Keratinocyte (primary cell): ENCODE measurements at regions not wholly inside any gene's neighbourhood (a gene's known extent, or its start where the extent isn't known, plus 50 kb on each side); places are given as distances from the start of the nearest gene placed in this dataset.

Experiments
- DNase-seq: peaks from one replicate; pipeline ENCODE4 v3.0.0-alpha.2; 2011; ENCODE audit warnings: low read depth, missing footprints, low spot score
- FAIRE-seq: peaks from 2 replicates; lab custom pipeline; 2011; peaks lifted over from hg19 to GRCh38; lab: Jason Lieb, UNC
- H2AFZ ChIP-seq: 2 replicates; pipeline ENCODE4 v1.6.0; 2012; ENCODE audit warnings: low read length, control low read depth, inconsistent platforms; ENCODE audit not compliant: control insufficient read depth
- H3K27ac ChIP-seq: 2 replicates; pipeline ENCODE4 v1.5.1; 2011; ENCODE audit warnings: low read length; ENCODE audit not compliant: control insufficient read depth, insufficient read depth
- H3K27me3 ChIP-seq: 3 replicates; pipeline ENCODE4 v1.6.0; 2011; ENCODE audit warnings: low read length; ENCODE audit not compliant: control insufficient read depth, insufficient read depth; ENCODE audit errors: extremely low read depth
- H3K36me3 ChIP-seq, 2 experiments: 2 replicates in 1 of 2; 3 replicates in 1 of 2; pipeline ENCODE4 v1.5.1; 2011; ENCODE audit warnings: low read length in 2 of 2, mild to moderate bottlenecking in 1 of 2; ENCODE audit not compliant: control insufficient read depth in 2 of 2, insufficient read depth in 2 of 2; ENCODE audit errors: extremely low read depth in 1 of 2
- H3K4me1 ChIP-seq: 3 replicates; pipeline ENCODE4 v1.5.1; 2011; ENCODE audit warnings: low read length; ENCODE audit not compliant: control insufficient read depth, insufficient read depth; ENCODE audit errors: extremely low read depth
- H3K4me2 ChIP-seq: 3 replicates; pipeline ENCODE4 v1.6.0; 2011; ENCODE audit warnings: low read depth, low read length; ENCODE audit not compliant: control insufficient read depth, insufficient read depth; ENCODE audit errors: extremely low read depth
- H3K4me3 ChIP-seq, 3 experiments: fragments of 200-600 bp in 1 of 3; sonication (generic) in 1 of 3; 2 replicates in 2 of 3; 3 replicates in 1 of 3; pipeline ENCODE4 v1.5.1; 2011 to 2016; ENCODE audit warnings: low read length in 3 of 3, mild to moderate bottlenecking in 3 of 3, control low read depth in 2 of 3, inconsistent platforms in 1 of 3, low read depth in 1 of 3, mixed read lengths in 1 of 3, mixed run types in 1 of 3, moderate library complexity in 1 of 3; ENCODE audit not compliant: control insufficient read depth in 2 of 3, insufficient read depth in 2 of 3; ENCODE audit errors: extremely low read depth in 1 of 3
- H3K79me2 ChIP-seq: 2 replicates; pipeline ENCODE4 v1.6.0; 2012; ENCODE audit warnings: low read length; ENCODE audit not compliant: control insufficient read depth, insufficient read depth
- H3K9ac ChIP-seq: 3 replicates; pipeline ENCODE4 v1.6.0; 2011; ENCODE audit warnings: low read length; ENCODE audit not compliant: control insufficient read depth, insufficient read depth; ENCODE audit errors: extremely low read depth
- H3K9me1 ChIP-seq: 3 replicates; pipeline ENCODE4 v1.6.0; 2011; ENCODE audit warnings: low read length; ENCODE audit not compliant: control insufficient read depth, insufficient read depth; ENCODE audit errors: extremely low read depth
- H3K9me3 ChIP-seq: 2 replicates; pipeline ENCODE4 v1.5.1; 2012; ENCODE audit warnings: low read depth, low read length; ENCODE audit not compliant: control insufficient read depth
- H4K20me1 ChIP-seq: 3 replicates; pipeline ENCODE4 v1.6.0; 2011; ENCODE audit warnings: low read length; ENCODE audit not compliant: control insufficient read depth, insufficient read depth; ENCODE audit errors: extremely low read depth
- EZH2 ChIP-seq: IDR thresholded peaks from one replicate; pipeline ENCODE4 v1.6.1; 2012; ENCODE audit warnings: inconsistent platforms, mild to moderate bottlenecking, low read length, moderate library complexity
- dilution Hi-C: fragments of 300-500 bp; cut with MboI; formaldehyde crosslinking; loops from one replicate; pipeline ENCODE4 v1.7.0; 2020; ENCODE audit warnings: low sequenced_read_pairs; ENCODE audit not compliant: extremely low pct_ligation_motif_present
- TF ChIP-seq, protein P1 (sequence below), 3 experiments: IDR thresholded peaks in 1 of 3; conservative IDR thresholded peaks in 1 of 3; optimal IDR thresholded peaks in 1 of 3; 2 replicates in 2 of 3; 3 replicates in 1 of 3; pipeline versions ENCODE3 to v1.5.1; 2011; ENCODE audit warnings: low read length in 3 of 3, mild to moderate bottlenecking in 3 of 3, moderate library complexity in 2 of 3, control low read depth in 1 of 3, inconsistent platforms in 1 of 3; ENCODE audit not compliant: insufficient read depth in 2 of 3; ENCODE audit errors: extremely low read depth in 1 of 3

DNA sequence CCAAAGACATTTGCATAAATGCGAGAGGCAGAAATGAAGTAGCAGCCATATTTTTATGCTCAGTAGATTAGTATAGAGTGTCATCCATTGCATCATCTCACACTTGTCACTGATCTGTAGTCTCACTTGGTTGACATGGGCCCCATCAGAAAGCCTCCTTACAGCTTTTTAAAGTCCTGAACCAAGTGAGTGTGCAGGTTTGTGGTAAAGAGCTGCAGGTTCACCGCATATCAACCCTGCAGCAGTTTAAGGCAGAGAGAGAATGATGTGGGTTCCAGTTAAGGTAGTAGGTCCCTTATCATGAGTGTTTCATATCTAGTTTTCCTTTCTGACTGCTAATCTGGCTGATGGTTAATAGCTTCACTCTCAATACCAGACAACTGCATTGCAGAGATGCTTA lies 1080.3 kb downstream of the NR2F1-AS1 start:
- no peaks in the 10 kb centered on the region for H3K79me2 ChIP-seq
- dilution Hi-C loops: no loop called here
- no peak overlapping the region for H3K4me2 ChIP-seq
- FAIRE-seq: no peak
- H4K20me1 ChIP-seq: no peaks in the 10 kb centered on the region
- H3K9ac ChIP-seq: no peak overlapping the region
- no peak overlapping the region for H2AFZ ChIP-seq
- H3K27me3 ChIP-seq: no peaks in the 10 kb centered on the region
- H3K4me1 ChIP-seq: no peaks in the 10 kb centered on the region
- H3K36me3 ChIP-seq: no peaks in the 10 kb centered on the region
- no peak for DNase-seq
- no peak overlapping the region for H3K4me3 ChIP-seq
- H3K9me3 ChIP-seq: no peaks in the 10 kb centered on the region
- TF ChIP-seq, protein P1, sequence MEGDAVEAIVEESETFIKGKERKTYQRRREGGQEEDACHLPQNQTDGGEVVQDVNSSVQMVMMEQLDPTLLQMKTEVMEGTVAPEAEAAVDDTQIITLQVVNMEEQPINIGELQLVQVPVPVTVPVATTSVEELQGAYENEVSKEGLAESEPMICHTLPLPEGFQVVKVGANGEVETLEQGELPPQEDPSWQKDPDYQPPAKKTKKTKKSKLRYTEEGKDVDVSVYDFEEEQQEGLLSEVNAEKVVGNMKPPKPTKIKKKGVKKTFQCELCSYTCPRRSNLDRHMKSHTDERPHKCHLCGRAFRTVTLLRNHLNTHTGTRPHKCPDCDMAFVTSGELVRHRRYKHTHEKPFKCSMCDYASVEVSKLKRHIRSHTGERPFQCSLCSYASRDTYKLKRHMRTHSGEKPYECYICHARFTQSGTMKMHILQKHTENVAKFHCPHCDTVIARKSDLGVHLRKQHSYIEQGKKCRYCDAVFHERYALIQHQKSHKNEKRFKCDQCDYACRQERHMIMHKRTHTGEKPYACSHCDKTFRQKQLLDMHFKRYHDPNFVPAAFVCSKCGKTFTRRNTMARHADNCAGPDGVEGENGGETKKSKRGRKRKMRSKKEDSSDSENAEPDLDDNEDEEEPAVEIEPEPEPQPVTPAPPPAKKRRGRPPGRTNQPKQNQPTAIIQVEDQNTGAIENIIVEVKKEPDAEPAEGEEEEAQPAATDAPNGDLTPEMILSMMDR (optimal IDR thresholded peaks at IDR 0.05 in 1 of 3, IDR thresholded peaks at IDR 0.05 in 1 of 3, conservative IDR thresholded peaks at IDR 0.05 in 1 of 3; ENCODE audit: extremely low read depth in 1 of 3, insufficient read depth in 2 of 3, low read length in 3 of 3): no peak
- TF ChIP-seq EZH2: no peak
- no peaks in the 10 kb centered on the region for H3K9me1 ChIP-seq
- H3K27ac ChIP-seq: no peak overlapping the region

GRCh38 chr5:92496545-92496944 lies 1084.5 kb downstream of the NR2F1-AS1 start:
- Histone ChIP-seq H3K9me3 (no peaks in the 10 kb centered on the region), H3K36me3 (no peaks in the 10 kb centered on the region), H4K20me1 (no peaks in the 10 kb centered on the region), H3K9ac (no peak overlapping the region), H3K4me1 (no peaks in the 10 kb centered on the region), H3K27ac (no peak overlapping the region), H3K9me1 (no peaks in the 10 kb centered on the region), H3K4me3 (no peak overlapping the region), H2AFZ (no peak overlapping the region), H3K27me3 (no peaks in the 10 kb centered on the region), H3K79me2 (no peaks in the 10 kb centered on the region), H3K4me2 (no peak overlapping the region)
- TF ChIP-seq, protein P1 (optimal IDR thresholded peaks at IDR 0.05 in 1 of 3, IDR thresholded peaks at IDR 0.05 in 1 of 3, conservative IDR thresholded peaks at IDR 0.05 in 1 of 3; ENCODE audit: extremely low read depth in 1 of 3, insufficient read depth in 2 of 3, low read length in 3 of 3): no peak
- TF ChIP-seq EZH2: no peak
- dilution Hi-C loops: no loop called here
- FAIRE-seq (no peak), DNase-seq (no peak)
